ENCODE measurements at regions not wholly inside any gene's neighbourhood (a gene's known extent, or its start where the extent isn't known, plus 50 kb on each side); places are given as distances from the start of the nearest gene placed in this dataset.
"Not testable (repeated sequence)": the region's sequence is repeated elsewhere in the genome, so short reads cannot be mapped to it uniquely, and the experiment has no call there.

DNA sequence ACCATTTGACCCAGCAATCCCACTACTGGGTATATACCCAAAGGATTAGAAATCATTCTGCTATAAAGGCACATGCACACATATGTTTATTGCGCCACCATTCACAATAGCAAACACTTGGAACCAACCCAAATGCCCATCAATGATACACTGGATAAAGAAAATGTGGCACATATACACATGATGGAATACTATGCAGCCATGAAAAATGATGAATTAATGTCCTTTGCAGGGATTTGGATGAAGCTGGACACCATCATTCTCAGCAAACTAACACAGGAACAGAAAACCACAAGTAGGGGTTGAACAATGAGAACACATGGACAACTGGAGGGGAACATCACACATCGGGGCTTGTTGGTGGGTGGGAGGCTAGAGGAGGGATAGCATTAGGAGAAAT lies 201.1 kb downstream of the FRK start:
- not testable (repeated sequence) for H3K9me3 ChIP-seq (ENCODE audit: low read depth); H3K36me3 Mint-ChIP-seq; H3K9ac ChIP-seq; H3K4me1 ChIP-seq; H3K27ac Mint-ChIP-seq; H3K27me3 Mint-ChIP-seq (ENCODE audit: insufficient read depth, low read depth); H3K4me3 Mint-ChIP-seq; H4K20me1 ChIP-seq (ENCODE audit: low read depth); DNase-seq (ENCODE audit: low spot score); H3K4me1 Mint-ChIP-seq; H3K27me3 ChIP-seq; H2AFZ ChIP-seq (replicated peaks); H3K4me2 ChIP-seq; H3K36me3 ChIP-seq; H3K79me2 ChIP-seq (ENCODE audit: low read depth); H3K27ac ChIP-seq; H3K4me3 ChIP-seq; H3F3A ChIP-seq (ENCODE audit: low read depth)
- H3K9me3 Mint-ChIP-seq: peaks cover 18% of the 10 kb centered on the region

DNA sequence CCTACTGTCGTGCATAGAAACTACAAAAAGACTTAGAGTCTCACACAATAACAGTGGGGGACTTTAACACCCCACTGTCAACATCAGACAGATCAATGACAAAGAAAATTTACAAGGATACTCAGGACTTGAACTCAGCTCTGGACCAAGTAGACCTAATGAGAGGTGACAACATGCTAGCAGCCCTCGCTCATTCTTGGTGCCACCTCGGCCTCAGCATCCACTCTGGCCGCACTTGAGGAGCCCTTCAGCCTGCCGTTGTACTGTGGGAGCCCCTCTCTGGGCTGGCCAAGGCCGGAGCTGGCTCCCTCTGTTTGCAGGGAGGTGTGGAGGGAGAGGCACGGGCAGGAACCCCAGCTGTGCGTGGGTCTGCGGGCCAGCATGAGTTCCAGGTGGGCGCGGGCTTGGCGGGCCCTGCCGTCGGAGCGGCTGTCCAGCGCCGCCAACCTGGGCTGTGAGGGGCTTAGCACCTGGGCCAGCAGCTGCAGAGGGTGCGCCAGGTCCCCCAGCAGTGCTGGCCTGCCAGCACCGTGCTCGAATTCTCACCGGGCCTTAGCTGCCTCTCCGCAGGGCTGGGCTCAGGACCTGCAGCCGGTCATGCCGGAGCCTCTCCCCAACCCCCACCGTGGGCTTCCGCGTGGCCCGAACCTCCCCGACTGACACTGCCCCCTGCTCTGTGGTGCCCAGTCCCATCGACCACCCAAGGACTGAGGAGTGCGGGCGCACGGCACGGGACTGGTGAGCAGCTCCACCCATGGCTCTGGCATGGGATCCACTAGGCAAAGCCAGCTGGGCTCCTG lies 205.6 kb downstream of the FRK start:
- Histone ChIP-seq H3K4me1 (no peaks in the 10 kb centered on the region), H4K20me1 (ENCODE audit: low read depth) (no peaks in the 10 kb centered on the region), H3K9ac (no peak overlapping the region), H3K36me3 (no peaks in the 10 kb centered on the region), H3K9me3 (ENCODE audit: low read depth) (no peaks in the 10 kb centered on the region), H3K27ac (no peak overlapping the region), H3K4me3 (no peak overlapping the region), H3K4me2 (no peak overlapping the region), H2AFZ (replicated peaks) (no peak overlapping the region), H3K79me2 (ENCODE audit: low read depth) (no peaks in the 10 kb centered on the region), H3F3A (ENCODE audit: low read depth) (no peaks in the 10 kb centered on the region), H3K27me3 (no peaks in the 10 kb centered on the region)
- no peak overlapping the region for H3K27ac Mint-ChIP-seq
- H3K36me3 Mint-ChIP-seq: no peaks in the 10 kb centered on the region
- TF ChIP-seq EZH2 (IDR thresholded peaks at IDR 0.05) (no peak), EZH2phosphoT487 (IDR thresholded peaks at IDR 0.05) (no peak)
- TF ChIP-seq, protein P1, sequence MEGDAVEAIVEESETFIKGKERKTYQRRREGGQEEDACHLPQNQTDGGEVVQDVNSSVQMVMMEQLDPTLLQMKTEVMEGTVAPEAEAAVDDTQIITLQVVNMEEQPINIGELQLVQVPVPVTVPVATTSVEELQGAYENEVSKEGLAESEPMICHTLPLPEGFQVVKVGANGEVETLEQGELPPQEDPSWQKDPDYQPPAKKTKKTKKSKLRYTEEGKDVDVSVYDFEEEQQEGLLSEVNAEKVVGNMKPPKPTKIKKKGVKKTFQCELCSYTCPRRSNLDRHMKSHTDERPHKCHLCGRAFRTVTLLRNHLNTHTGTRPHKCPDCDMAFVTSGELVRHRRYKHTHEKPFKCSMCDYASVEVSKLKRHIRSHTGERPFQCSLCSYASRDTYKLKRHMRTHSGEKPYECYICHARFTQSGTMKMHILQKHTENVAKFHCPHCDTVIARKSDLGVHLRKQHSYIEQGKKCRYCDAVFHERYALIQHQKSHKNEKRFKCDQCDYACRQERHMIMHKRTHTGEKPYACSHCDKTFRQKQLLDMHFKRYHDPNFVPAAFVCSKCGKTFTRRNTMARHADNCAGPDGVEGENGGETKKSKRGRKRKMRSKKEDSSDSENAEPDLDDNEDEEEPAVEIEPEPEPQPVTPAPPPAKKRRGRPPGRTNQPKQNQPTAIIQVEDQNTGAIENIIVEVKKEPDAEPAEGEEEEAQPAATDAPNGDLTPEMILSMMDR (IDR thresholded peaks at IDR 0.05): no peak
- no peak for DNase-seq (ENCODE audit: low spot score)
- H3K4me1 Mint-ChIP-seq: no peaks in the 10 kb centered on the region
- H3K27me3 Mint-ChIP-seq (ENCODE audit: insufficient read depth, low read depth): peaks cover 2% of the 10 kb centered on the region
- H3K4me3 Mint-ChIP-seq: no peak overlapping the region
- peaks cover 31% of the 10 kb centered on the region for H3K9me3 Mint-ChIP-seq

- H3K9me3 Mint-ChIP-seq: no peaks in the 10 kb centered on the region
- Histone ChIP-seq H3K9me3 (ENCODE audit: low read depth) (no peaks in the 10 kb centered on the region), H3K27ac (no peak overlapping the region), H3K79me2 (ENCODE audit: low read depth) (no peaks in the 10 kb centered on the region), H3K36me3 (no peaks in the 10 kb centered on the region), H3K4me3 (no peak overlapping the region), H3K4me2 (no peak overlapping the region), H3K9ac (no peak overlapping the region), H2AFZ (replicated peaks) (no peak overlapping the region), H4K20me1 (ENCODE audit: low read depth) (no peaks in the 10 kb centered on the region), H3K27me3 (no peaks in the 10 kb centered on the region), H3F3A (ENCODE audit: low read depth) (no peaks in the 10 kb centered on the region), H3K4me1 (no peaks in the 10 kb centered on the region)
- no peak for DNase-seq (ENCODE audit: low spot score)
- H3K4me3 Mint-ChIP-seq: no peak overlapping the region
- H3K36me3 Mint-ChIP-seq: no peaks in the 10 kb centered on the region
- no peak overlapping the region for H3K27ac Mint-ChIP-seq
- no peak for TF ChIP-seq EZH2 (IDR thresholded peaks at IDR 0.05)
- H3K27me3 Mint-ChIP-seq (ENCODE audit: insufficient read depth, low read depth): no peaks in the 10 kb centered on the region
- H3K4me1 Mint-ChIP-seq: no peaks in the 10 kb centered on the region
Observed at GRCh38 chr6:115847671-115848070, 213.0 kb downstream of the FRK start.

DNA sequence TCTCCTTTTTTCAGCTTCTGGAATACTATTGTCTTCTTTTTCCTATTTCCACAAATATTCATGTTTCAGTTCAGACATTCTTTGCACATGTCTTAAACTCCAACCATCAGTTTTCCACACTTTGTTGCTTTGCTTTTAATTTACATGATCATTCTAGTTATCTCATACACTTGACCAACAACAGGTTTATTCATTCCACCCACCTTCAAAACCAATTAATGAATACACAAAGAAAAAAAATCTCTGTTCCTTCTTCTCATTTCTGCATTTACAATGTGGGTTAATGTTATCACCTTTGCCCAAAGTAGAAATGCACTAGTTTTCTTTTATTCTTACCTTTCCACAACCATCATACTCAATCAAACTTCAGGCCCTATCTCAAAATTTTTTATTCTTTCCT lies 216.7 kb downstream of the FRK start:
- TF ChIP-seq EZH2phosphoT487 (IDR thresholded peaks at IDR 0.05) (no peak), EZH2 (IDR thresholded peaks at IDR 0.05) (no peak)
- TF ChIP-seq, protein P1 (IDR thresholded peaks at IDR 0.05): no peak
- no peak overlapping the region for H2AFZ ChIP-seq (replicated peaks)
- H3K36me3 ChIP-seq: no peaks in the 10 kb centered on the region
- H3K27ac ChIP-seq: no peak overlapping the region
- H3K4me3 ChIP-seq: no peak overlapping the region
- no peaks in the 10 kb centered on the region for H3K27me3 ChIP-seq
- H3K4me2 ChIP-seq: no peak overlapping the region
- no peak overlapping the region for H3K9ac ChIP-seq
- H3K4me3 Mint-ChIP-seq: no peak overlapping the region
- no peaks in the 10 kb centered on the region for H3K9me3 ChIP-seq (ENCODE audit: low read depth)
- H3F3A ChIP-seq (ENCODE audit: low read depth): no peaks in the 10 kb centered on the region
- no peaks in the 10 kb centered on the region for H4K20me1 ChIP-seq (ENCODE audit: low read depth)
- no peaks in the 10 kb centered on the region for H3K9me3 Mint-ChIP-seq
- DNase-seq (ENCODE audit: low spot score): no peak
- H3K4me1 ChIP-seq: no peaks in the 10 kb centered on the region
- H3K36me3 Mint-ChIP-seq: no peaks in the 10 kb centered on the region
- no peaks in the 10 kb centered on the region for H3K79me2 ChIP-seq (ENCODE audit: low read depth)
- no peaks in the 10 kb centered on the region for H3K27me3 Mint-ChIP-seq (ENCODE audit: insufficient read depth, low read depth)
- H3K27ac Mint-ChIP-seq: no peak overlapping the region
- H3K4me1 Mint-ChIP-seq: no peaks in the 10 kb centered on the region

Data from neural progenitor cell (in vitro differentiated cells).